Mesenteric fat pad (tissue), 1 donor: ENCODE measurements at regions not wholly inside any gene's neighbourhood (a gene's known extent, or its start where the extent isn't known, plus 50 kb on each side); places are given as distances from the start of the nearest gene placed in this dataset.

Experiments
- DNase-seq: peaks from one replicate; pipeline ENCODE4 v3.0.0-alpha.2; 2020; ENCODE audit warnings: low spot score
- donor health status: DM: yes; HTN: yes; CAD: no.

DNA sequence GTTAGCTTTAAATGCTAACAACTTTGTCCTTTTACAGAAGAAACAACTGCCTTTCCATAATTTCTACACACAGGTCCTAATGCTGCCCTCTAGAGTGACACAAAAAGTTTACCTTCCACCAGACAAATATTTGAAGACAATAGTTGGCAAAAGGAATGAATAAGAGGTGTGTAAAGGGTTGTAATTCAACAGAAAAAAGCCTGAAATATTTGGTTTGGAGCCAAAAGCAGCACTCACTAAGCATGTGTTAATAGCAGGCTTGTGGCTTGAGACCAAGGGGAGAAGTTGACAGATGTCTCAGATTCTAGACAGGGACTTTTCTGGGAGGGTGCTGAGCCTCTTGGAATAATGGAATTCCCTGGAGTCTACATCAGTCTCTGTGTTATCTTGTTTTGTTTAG lies 156.2 kb upstream of the GALNT17 start:
- no peak for DNase-seq

DNA sequence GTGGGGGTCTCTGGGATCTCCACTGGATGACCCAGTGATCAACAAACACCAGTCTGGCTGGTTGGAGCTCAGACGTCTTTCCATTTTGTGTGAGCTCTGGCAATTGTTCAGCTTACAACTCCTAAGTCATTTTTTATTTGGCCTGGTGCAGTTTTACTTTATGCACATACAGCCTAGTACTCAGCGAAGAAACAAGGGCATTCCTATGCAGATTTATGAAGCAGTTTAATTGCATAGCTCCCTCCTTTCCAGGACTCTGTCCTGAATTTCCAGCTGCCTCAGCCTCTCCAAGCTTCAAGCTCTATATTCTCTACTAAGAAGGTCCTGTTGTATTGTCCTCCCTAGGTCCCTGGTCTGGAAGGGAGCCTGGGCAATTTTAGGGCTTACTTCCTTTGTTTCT lies 145.6 kb upstream of the GALNT17 start:
- DNase-seq: no peak

- no peak for DNase-seq
Observed at GRCh38 chr7:70994176-70994575, 137.8 kb upstream of the GALNT17 start.

DNA sequence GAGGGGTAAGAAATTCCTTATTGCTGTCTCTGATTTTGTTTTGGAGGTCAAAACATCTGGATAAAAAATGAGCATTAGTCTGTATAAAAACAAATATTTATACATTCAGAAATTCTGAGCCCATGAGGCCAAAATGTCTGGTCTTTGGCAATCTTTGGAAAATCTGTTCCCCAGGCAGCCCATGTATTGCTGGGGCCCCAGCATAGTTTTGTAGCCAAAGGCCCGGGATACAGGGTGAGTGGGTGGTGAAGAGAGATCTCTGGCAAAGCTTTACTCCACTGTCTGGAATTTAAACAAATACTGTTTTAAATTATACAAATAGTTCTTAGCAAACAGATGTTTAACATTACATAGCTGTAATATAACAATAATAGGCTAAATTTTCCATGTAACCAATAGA lies 134.7 kb upstream of the GALNT17 start:
- no peak for DNase-seq

GRCh38 chr7:71005109-71005508 lies 126.8 kb upstream of the GALNT17 start:
- no peak for DNase-seq

- DNase-seq: no peak
Observed at GRCh38 chr7:71009636-71010035, 122.3 kb upstream of the GALNT17 start.

- DNase-seq: no peak
Observed at GRCh38 chr7:71015252-71015900, 116.6 kb upstream of the GALNT17 start.

DNA sequence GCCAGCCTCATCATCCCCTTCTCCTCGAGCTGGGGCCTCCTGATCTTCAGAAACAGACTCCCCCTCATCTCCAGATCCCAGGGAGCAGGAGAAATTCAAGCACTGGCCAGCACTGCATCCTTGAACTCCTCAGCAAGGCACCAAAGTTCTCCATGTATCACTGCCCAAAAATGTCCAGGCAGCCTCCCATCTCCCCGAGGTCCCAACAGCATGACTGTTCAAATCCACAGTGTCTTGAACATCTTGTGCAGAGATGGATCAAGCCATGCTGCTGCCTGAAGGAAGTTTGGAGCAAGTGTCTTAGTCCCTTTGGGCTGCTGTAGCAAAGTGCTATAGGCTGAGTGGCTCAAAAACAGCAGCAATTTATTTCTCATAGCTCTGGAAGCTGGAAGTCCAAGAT lies 115.5 kb upstream of the GALNT17 start:
- no peak for DNase-seq

GRCh38 chr7:71017602-71018001 lies 114.3 kb upstream of the GALNT17 start:
- no peak for DNase-seq

DNA sequence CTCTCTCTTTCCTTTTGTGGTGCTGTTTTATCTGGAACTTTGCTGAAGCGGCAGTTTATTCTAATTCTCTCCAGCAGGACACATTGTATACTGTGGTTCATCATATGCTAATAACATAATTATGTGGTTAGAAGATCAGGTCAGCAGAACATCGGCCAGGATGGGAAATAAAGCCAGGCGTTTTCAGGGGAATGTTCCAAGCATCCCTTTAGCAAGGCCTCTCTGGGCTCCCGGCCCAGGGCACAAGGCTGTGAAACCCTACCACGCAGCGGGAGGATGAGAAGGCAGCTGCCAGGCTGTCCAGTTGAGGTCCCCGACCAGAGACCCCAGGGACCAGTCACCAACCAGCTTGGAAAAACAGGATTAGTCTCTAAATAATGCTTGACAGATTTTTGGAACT lies 112.2 kb upstream of the GALNT17 start:
- no peak for DNase-seq

- DNase-seq: no peak
Observed at GRCh38 chr7:71021131-71021530, 110.8 kb upstream of the GALNT17 start.

DNA sequence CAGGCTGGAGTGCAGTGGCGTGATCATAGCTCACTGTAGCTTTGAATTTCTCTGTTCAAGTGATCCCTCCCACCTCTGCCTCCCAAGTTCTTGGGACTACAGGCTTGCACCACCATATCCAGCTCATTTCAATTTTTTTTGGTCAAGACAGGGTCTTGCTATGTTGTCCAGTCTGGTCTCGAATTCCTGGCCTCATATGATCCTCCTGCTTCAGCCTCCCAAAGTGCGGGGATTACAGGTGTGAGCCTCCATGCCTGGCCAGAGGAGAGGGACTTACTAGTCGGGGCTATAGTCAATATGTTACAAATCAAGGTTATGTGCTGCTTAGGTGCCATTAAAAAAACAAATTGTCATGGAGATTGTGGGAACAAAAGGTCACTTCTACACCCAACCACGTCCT lies 105.3 kb upstream of the GALNT17 start:
- DNase-seq: no peak

DNA sequence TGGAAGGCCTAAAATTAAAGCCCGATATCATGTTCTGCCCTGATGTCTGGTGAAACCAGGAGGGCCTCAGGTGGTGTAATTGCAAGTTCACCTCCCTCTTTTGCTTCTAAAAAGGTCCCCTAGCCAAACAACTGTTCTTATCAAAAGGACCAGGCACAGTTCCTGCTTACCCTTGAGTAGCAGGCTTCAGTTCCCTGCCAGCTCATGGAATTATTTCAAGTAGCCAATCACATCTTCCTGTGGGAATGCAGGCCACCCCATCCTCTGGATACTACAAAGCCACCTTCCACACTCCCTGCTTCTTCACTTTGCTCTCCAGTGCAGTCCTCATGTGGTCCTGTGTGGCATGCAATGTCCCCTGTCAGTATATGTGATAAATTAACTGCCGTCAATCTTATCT lies 97.7 kb upstream of the GALNT17 start:
- no peak for DNase-seq

DNA sequence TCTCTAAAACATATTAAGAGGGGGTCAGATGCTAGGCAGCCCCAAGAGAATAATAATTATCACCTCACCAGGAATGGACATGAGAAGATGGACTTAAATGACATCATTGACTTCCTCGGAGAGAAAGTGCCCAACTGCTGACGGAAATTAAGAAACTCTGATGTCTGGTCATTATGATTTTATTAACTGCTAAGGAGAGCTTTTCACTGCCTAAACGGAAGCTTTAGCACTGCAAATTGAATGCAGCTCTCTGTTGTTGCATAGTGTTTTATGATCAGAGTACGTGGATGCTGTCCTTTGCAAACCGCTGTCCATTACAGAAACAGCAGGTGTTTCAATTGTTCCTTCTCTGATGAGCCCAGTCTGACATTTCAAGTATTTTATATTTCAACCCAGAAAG lies 89.4 kb upstream of the GALNT17 start:
- DNase-seq: no peak

DNA sequence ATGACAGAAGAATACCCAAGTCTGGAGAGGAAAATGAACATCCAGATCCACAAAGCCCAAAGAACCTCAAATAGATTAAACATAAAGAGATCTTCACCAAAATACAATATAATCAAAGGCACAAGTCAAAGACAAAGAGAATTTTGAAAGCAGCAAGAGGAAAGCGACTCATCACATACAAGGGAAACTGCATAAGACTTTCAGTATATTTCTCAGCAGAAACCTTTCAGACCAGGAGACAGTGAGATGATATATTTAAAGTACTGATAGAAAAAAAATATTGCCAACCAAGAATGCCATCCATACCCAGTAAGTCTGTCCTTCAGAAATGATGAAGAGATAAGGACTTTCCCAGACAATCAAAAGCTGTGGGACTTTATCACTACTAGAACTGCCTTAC lies 81.5 kb upstream of the GALNT17 start:
- DNase-seq: no peak

- no peak for DNase-seq
Observed at GRCh38 chr7:71055504-71055903, 76.4 kb upstream of the GALNT17 start.

GRCh38 chr7:71077743-71078476 lies 54.0 kb upstream of the GALNT17 start:
- no peak for DNase-seq
